GM12872 (cell line): ENCODE measurements at regions not wholly inside any gene's neighbourhood (a gene's known extent, or its start where the extent isn't known, plus 50 kb on each side); places are given as distances from the start of the nearest gene placed in this dataset.

Experiments used
- TF ChIP-seq, protein P1 (sequence below): IDR thresholded peaks from 3 replicates; pipeline ENCODE4 v1.5.1; 2011; ENCODE audit warnings: low read depth, mild to moderate bottlenecking, low read length, moderate library complexity; ENCODE audit not compliant: insufficient read depth

DNA sequence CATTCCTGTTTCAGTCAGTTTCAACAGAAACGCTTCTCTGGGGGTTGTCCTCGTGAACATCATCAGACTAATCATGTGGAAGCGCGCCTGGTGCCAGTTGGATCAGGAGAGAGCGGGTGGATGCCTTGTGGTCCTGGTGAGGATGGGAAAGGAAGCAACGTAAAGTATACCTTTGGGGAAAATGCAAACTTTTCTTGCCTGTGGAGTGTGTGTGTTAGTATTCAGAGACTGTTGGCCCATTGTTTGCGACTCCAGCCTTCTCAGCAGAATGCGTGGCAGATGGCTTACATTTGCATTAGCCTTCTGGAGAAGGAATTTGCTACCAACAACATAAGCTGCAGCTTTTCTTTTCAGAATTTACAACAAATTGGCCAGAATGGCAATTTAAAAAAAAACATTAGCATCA, 173.9 kb downstream of the RWDD3 start:
- TF ChIP-seq, protein P1, sequence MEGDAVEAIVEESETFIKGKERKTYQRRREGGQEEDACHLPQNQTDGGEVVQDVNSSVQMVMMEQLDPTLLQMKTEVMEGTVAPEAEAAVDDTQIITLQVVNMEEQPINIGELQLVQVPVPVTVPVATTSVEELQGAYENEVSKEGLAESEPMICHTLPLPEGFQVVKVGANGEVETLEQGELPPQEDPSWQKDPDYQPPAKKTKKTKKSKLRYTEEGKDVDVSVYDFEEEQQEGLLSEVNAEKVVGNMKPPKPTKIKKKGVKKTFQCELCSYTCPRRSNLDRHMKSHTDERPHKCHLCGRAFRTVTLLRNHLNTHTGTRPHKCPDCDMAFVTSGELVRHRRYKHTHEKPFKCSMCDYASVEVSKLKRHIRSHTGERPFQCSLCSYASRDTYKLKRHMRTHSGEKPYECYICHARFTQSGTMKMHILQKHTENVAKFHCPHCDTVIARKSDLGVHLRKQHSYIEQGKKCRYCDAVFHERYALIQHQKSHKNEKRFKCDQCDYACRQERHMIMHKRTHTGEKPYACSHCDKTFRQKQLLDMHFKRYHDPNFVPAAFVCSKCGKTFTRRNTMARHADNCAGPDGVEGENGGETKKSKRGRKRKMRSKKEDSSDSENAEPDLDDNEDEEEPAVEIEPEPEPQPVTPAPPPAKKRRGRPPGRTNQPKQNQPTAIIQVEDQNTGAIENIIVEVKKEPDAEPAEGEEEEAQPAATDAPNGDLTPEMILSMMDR = no peak

DNA sequence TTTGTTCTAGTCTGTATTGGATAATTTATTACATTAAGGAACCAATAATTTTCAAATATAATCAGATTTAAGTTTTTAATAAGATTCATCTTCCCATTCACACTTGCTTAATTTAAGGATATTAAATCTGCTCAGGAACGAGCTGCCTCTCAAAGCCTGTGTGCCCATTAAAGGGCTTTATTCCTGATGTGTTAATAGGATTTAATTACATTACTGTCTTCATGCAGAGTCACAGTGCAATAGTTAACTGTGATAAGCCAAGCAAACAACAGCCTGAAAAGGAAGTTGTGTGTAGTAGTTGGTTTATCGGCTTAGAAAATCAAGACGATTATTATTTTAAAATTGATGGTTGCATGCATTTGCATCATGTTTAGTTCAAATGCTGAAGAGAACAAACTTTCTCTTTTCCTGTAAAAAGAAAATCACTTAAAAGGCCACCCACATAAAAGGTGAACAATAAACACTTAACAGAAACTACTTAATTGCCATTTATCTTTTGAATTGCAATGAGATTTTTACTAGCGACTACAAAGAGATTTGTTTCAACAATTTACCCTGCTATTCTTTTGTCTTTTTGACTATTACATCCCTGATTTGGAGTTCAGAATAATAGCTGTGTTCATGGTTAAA, 174.6 kb downstream of the RWDD3 start:
- TF ChIP-seq, protein P1 = no peak

DNA sequence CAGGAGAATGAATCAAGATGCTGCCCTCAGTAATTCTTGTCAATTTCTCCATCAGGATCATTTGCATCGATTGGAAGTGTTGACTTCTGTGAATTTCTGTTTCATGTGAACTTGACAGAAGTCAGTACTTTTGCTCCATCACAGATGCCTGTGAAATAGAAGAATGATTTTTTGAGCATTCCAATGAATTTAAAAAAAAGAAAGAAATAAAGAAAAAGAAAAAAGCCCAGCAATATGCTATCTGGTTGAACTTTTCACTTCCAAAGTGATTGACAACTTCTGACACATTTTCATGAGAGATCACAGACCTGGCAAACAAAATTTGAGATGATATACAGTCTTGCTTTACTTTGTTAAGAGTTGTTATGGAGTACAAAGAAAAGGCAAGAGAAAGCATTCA, 175.3 kb downstream of the RWDD3 start:
- TF ChIP-seq, protein P1 = no peak

- TF ChIP-seq, protein P1 = no peak
Measured at GRCh38 chr1:95409901-95410300, 175.9 kb downstream of the RWDD3 start.

GRCh38 chr1:95415146-95415545, 181.1 kb downstream of the RWDD3 start:
- TF ChIP-seq, protein P1 = no peak

GRCh38 chr1:95426772-95427171, 192.8 kb downstream of the RWDD3 start:
- TF ChIP-seq, protein P1 = no peak

- TF ChIP-seq, protein P1 = no peak
Measured at GRCh38 chr1:95427525-95427924, 193.5 kb downstream of the RWDD3 start.

DNA sequence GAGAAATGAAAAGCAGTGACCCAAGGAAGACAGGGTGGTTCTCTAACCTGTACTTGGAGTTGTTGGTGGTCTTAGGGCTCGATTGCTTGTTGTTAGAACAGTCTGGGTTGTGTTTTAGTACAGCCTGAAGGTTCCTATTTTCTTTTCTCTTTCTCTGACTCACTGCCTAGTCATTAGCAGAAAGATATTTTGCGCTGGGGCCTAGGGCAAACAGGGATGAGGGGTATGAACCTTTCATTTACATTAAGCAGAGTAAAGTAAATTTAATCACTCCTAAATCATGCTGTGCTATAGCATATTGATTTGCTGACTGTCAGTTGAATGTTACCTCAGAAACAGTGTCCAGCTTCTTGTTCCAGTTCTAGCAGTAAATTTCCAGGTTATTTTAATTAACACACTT, 197.2 kb downstream of the RWDD3 start:
- TF ChIP-seq, protein P1 = no peak
